HG03175 (cell line): ENCODE measurements at regions not wholly inside any gene's neighbourhood (a gene's known extent, or its start where the extent isn't known, plus 50 kb on each side); places are given as distances from the start of the nearest gene placed in this dataset.
"Not testable (repeated sequence)": the region's sequence is repeated elsewhere in the genome, so short reads cannot be mapped to it uniquely, and the experiment has no call there.

Experiments used
- ATAC-seq: cut with Tn5 transposase; IDR thresholded peaks from one replicate; pipeline ENCODE4 v1.9.1; 2021; ENCODE audit warnings: mild to moderate bottlenecking, moderate library complexity; ENCODE audit not compliant: unreplicated experiment

DNA sequence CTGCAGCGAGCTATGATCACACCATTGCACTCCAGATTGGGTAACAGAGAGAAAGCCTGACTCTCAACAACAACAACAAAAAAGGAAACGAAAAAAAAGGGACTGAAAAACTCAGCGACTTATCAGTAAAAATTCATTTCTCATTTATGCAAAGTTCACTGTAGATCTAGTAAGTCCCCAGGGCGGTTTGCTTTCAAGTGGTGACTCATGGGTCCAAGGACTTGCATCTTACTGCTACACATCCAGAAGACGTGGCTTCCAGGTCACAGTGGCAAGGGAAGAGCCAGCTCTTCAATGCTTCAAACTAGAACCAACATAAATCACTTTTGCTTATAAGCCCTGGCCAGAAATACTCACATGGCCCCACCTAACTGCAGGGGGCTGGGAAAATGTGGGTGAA lies 178.3 kb upstream of the AUTS2 start:
- no peak for ATAC-seq

- no peak for ATAC-seq
Observed at GRCh38 chr7:69422574-69422985, 175.7 kb upstream of the AUTS2 start.

GRCh38 chr7:69426705-69427104 lies 171.6 kb upstream of the AUTS2 start:
- no peak for ATAC-seq

DNA sequence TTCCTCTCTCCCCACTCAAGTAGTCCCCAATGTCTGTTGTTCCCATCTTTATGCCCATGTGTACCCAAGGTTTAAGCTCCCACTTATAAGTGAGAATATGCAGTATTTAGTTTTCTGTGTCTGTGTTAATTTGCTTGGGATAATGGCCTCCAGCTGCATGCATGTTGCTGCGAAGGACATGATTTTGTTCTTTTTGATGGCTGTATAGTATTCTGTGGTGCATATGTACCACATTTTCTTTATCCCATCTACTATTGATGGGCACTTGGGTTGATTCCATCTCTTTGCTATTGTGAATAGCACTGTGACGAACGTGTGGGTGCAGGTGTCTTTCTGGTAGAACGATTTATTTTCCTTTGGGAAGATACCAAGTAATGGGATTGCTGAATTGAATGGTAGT lies 170.2 kb upstream of the AUTS2 start:
- ATAC-seq: no peak

DNA sequence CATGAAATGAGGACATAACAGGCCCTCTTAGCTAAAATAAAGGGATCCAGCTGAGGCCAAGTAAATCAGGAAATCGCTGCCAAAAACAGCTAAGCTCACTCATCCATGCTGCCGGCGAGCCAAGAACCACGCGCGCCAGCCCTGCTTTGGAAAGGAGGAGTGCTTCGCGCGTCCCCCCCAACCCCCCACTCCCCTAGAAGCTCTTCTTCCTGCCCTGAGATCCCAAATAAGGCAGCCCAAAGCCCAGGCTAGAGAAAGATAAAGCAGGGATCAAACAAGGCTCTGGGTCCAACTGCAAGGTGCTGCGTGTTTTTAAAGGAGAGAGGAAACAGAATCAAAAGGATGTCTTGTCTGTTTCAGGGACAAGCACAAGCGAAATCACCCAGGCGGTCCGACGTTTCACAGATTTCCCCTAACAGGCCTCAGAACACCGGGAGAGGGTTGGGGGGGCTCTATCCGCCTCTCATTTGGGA lies 168.3 kb upstream of the AUTS2 start:
- ATAC-seq: no peak

- no peak for ATAC-seq
Observed at GRCh38 chr7:69430384-69431021, 167.8 kb upstream of the AUTS2 start.

GRCh38 chr7:69431626-69432025 lies 166.6 kb upstream of the AUTS2 start:
- ATAC-seq: no peak

- ATAC-seq: not testable (repeated sequence)
Observed at GRCh38 chr7:69432276-69432675, 166.0 kb upstream of the AUTS2 start.

DNA sequence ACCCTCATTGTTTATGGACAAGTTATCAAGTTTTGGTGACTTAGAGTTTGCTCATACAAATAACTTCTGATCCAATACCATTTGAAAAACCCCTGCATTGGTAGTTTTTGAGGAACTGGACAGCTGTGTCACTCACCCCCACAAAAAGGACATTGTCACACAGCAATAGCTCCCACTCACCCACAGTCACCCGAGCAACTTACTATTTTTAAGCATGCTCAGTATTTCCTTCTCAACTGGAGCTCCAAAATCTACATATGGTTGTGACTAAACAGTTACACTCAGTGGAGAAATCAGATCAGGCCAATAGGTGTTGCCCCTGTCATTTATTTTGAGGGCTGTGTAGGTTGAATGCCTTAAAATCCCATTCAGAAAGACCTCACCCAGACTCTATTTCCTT lies 165.2 kb upstream of the AUTS2 start:
- ATAC-seq: no peak

DNA sequence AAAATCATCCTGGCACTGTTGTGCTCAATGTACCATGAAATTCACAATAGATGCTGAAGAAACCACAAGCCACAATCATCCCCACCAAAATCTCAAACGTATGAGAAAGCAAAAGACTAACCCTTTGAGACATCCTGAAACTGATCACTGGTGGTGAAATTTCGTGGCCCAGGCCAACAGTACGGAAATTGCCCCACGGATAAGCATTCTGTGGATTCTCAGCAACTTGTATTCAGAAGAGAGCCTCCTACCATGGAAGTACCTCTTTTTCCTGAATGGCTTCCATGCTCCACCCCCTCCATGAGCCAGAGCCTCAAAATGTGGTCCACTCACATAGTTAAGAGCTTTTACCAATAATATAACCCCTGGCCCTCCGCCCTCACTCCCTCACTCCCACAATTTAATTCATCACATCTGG lies 163.9 kb upstream of the AUTS2 start:
- ATAC-seq: no peak

DNA sequence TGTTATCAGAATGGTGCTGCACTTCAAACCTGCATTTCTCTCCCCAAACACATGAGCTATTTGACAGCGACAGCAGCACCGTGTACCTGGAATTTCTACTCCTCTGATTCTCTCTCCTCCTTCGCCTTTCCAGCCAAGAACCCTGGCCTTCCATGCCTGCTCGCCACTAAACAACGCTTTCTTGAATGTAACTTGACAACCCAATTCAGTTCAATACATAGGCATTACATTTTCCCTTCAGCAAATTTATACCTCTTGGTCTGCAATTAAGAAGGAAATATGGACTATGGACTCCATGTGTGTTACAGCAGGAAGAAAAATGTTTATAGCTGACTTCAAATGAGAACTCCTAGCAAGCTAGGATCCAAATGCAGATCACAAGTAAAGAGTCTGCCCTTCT lies 162.6 kb upstream of the AUTS2 start:
- ATAC-seq: no peak

GRCh38 chr7:69436946-69437345 lies 161.3 kb upstream of the AUTS2 start:
- no peak for ATAC-seq

DNA sequence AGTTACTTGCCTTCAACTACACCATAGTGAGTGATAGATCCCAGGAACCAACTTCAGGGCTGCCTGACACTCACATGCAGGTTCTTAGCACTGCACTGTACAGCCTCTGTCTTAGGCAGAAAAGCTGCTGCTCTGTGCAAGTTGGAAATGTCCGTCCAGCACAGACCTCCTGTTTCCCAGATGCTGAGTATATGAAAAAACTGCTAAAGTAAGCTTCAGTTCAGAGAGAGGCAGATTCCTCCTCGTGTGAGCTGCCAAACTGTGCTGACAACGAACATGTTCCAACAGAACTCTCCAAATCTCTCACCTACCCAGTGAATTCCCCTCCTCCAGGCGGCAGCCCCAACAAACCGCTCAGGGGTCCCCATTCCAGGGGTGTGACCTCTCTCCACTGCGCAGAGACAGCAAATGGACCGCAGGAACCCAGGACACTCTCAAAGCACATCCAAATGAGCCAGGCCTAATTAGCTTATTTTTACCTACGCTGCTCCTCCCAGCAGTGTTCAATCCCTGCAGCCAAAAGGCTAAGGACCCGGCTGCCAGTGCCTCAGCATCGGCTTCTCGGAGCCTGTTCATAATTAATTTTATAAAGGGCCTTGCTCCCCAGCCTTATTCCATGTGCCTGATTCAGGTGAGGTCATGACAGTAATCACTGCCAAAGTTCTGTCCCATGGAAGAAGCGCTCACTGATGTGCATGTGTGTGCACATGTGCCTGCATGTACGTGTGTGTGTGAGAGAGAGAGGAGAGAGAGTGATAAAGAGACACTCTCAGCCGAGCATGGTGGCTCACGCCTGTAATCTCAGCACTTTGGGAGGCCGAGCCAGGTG lies 159.5 kb upstream of the AUTS2 start:
- ATAC-seq: no peak

DNA sequence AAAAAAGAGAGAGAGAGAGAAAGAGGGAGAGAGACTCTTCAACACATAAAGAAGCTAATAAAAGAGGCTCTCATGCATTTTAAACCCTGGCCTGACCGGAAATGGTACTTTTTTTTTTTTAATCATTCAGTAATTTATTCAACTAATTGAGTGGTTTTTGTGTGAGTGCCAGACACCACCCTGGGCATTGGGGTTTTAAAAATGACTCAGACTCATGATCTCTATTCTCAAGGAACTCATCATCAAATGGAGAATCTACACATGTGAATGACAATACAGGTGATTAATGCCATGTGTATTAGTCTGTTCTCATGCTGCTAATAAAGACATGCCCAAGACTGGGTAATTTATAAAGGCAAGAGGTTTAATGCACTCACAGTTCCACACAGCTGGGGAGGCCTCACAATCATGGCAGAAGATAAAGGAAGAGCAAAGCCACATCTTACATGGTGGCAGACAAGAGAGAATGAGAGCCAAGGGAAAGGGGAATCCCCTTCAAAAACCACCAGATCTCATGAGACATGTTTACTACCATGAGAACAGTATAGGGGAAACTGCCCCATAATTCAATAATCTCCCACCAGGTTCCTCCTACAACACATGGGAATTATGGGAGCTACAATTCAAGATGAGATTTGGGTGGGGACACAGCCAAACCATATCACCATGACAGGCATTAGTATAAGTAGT lies 158.5 kb upstream of the AUTS2 start:
- no peak for ATAC-seq

- no peak for ATAC-seq
Observed at GRCh38 chr7:69440976-69441375, 157.3 kb upstream of the AUTS2 start.

GRCh38 chr7:69443136-69443535 lies 155.1 kb upstream of the AUTS2 start:
- ATAC-seq: no peak

DNA sequence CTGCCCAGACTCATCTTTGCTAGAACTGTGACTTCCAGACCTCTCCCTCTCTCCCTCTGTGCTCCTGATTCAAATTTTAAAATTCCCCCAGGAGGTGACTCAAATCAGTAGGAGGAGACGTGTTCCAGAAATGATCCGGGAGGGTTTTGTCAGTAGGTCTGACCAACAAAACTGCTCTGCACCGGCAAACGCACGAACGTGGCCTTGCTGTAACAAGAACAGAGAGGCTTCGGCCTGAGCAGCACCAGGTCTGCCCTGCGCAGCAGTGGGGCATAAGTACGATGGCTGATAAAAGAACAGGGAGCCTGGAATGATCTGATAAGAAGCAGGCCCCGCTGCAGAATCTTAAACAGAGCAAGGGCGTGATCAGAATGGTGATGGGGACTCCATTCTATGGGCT lies 152.7 kb upstream of the AUTS2 start:
- no peak for ATAC-seq

GRCh38 chr7:69446213-69446612 lies 152.1 kb upstream of the AUTS2 start:
- ATAC-seq: not testable (repeated sequence)

GRCh38 chr7:69448071-69448470 lies 150.2 kb upstream of the AUTS2 start:
- no peak for ATAC-seq

GRCh38 chr7:69450456-69450855 lies 147.8 kb upstream of the AUTS2 start:
- ATAC-seq: no peak

DNA sequence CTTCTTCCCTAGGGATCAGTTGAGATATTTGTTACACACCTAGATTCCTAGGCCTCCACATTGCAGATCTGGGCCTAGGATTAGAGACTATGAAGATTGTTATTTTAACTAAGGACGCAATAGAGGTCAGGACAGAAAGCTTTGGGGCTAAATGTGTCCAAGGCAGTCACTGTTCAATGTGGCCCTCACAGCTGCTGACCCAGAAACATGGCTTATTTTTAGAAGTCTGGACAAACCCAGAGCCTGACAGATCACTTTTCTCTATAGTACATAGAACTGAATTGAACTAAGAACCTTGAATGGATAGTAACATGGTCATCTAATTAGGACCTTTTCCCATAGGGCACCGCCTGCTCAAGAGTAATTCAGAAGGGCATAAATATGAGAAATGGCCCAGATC lies 146.6 kb upstream of the AUTS2 start:
- ATAC-seq: no peak

DNA sequence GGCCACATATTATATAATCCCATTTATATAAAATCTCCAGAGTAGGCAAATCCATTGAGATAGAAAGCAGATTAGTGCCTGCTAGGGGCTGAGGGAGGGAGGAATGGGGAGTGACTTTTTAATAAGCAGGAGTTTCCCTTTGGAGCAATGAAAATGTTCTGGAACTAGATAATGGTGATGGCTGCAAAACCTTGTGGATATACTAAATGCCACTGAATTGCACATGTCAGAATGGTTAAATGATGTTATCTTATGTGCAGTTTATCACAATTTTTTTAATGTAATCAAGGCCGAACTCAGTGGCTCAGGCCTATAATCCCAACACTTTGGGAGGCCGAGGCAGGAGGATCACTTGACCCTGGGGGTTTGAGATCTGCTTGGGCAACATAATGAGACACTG lies 145.5 kb upstream of the AUTS2 start:
- no peak for ATAC-seq
